ENCODE measurements at regions not wholly inside any gene's neighbourhood (a gene's known extent, or its start where the extent isn't known, plus 50 kb on each side); places are given as distances from the start of the nearest gene placed in this dataset.

- no peak for DNase-seq (ENCODE audit: low read depth)
Observed at GRCh38 chr2:180208841-180209240, 201.7 kb upstream of the CWC22 start.

GRCh38 chr2:180205621-180206235, 198.6 kb upstream of the CWC22 start:
- DNase-seq (ENCODE audit: low read depth), result no peak

- no peak for DNase-seq (ENCODE audit: low read depth)
Observed at GRCh38 chr2:180203972-180204371, 196.9 kb upstream of the CWC22 start.

- DNase-seq (ENCODE audit: low read depth), result no peak
Observed at GRCh38 chr2:180202467-180202951, 195.4 kb upstream of the CWC22 start.

- DNase-seq (ENCODE audit: low read depth), result no peak
Observed at GRCh38 chr2:180196419-180196977, 189.4 kb upstream of the CWC22 start.

- no peak for DNase-seq (ENCODE audit: low read depth)
Observed at GRCh38 chr2:180195847-180196246, 188.8 kb upstream of the CWC22 start.

GRCh38 chr2:180191432-180192124, 184.5 kb upstream of the CWC22 start:
- DNase-seq (ENCODE audit: low read depth), result no peak

GRCh38 chr2:180190851-180191250, 183.8 kb upstream of the CWC22 start:
- DNase-seq (ENCODE audit: low read depth), result no peak

- DNase-seq (ENCODE audit: low read depth), result no peak
Observed at GRCh38 chr2:180187611-180188010, 180.5 kb upstream of the CWC22 start.

GRCh38 chr2:180184506-180184905, 177.4 kb upstream of the CWC22 start:
- no peak for DNase-seq (ENCODE audit: low read depth)

- no peak for DNase-seq (ENCODE audit: low read depth)
Observed at GRCh38 chr2:180180511-180180910, 173.4 kb upstream of the CWC22 start.

- no peak for DNase-seq (ENCODE audit: low read depth)
Observed at GRCh38 chr2:180177534-180177933, 170.4 kb upstream of the CWC22 start.

- DNase-seq (ENCODE audit: low read depth), result no peak
Observed at GRCh38 chr2:180175736-180176135, 168.6 kb upstream of the CWC22 start.

- DNase-seq (ENCODE audit: low read depth), result no peak
Observed at GRCh38 chr2:180174580-180174979, 167.5 kb upstream of the CWC22 start.

- DNase-seq (ENCODE audit: low read depth), result no peak
Observed at GRCh38 chr2:180169474-180169873, 162.4 kb upstream of the CWC22 start.

- DNase-seq (ENCODE audit: low read depth), result no peak
Observed at GRCh38 chr2:180161415-180161814, 154.3 kb upstream of the CWC22 start.

- DNase-seq (ENCODE audit: low read depth), result no peak
Observed at GRCh38 chr2:180159921-180160320, 152.8 kb upstream of the CWC22 start.

GRCh38 chr2:180158961-180159360, 151.9 kb upstream of the CWC22 start:
- DNase-seq (ENCODE audit: low read depth), result no peak

GRCh38 chr2:180156651-180157050, 149.6 kb upstream of the CWC22 start:
- no peak for DNase-seq (ENCODE audit: low read depth)

GRCh38 chr2:180150606-180151005, 143.5 kb upstream of the CWC22 start:
- DNase-seq (ENCODE audit: low read depth), result no peak

GRCh38 chr2:180146541-180146940, 139.4 kb upstream of the CWC22 start:
- DNase-seq (ENCODE audit: low read depth), result no peak

GRCh38 chr2:180146114-180146513, 139.0 kb upstream of the CWC22 start:
- DNase-seq (ENCODE audit: low read depth), result no peak

- no peak for DNase-seq (ENCODE audit: low read depth)
Observed at GRCh38 chr2:180145163-180145562, 138.1 kb upstream of the CWC22 start.
